COLO668 (cell line): ENCODE measurements at regions not wholly inside any gene's neighbourhood (a gene's known extent, or its start where the extent isn't known, plus 50 kb on each side); places are given as distances from the start of the nearest gene placed in this dataset.
"Not testable (repeated sequence)": the region's sequence is repeated elsewhere in the genome, so short reads cannot be mapped to it uniquely, and the experiment has no call there.

Source experiments
- DNase-seq: peaks from one replicate; lab custom pipeline; 2025; ENCODE audit not compliant: unreplicated experiment; lab: John Stamatoyannopoulos, UW

GRCh38 chr9:108056084-108056804 lies 566.7 kb upstream of the KLF4 start:
- no peak for DNase-seq

GRCh38 chr9:108054131-108054630 lies 564.6 kb upstream of the KLF4 start:
- DNase-seq = no peak

GRCh38 chr9:108053555-108054061 lies 564.0 kb upstream of the KLF4 start:
- DNase-seq = no peak

DNA sequence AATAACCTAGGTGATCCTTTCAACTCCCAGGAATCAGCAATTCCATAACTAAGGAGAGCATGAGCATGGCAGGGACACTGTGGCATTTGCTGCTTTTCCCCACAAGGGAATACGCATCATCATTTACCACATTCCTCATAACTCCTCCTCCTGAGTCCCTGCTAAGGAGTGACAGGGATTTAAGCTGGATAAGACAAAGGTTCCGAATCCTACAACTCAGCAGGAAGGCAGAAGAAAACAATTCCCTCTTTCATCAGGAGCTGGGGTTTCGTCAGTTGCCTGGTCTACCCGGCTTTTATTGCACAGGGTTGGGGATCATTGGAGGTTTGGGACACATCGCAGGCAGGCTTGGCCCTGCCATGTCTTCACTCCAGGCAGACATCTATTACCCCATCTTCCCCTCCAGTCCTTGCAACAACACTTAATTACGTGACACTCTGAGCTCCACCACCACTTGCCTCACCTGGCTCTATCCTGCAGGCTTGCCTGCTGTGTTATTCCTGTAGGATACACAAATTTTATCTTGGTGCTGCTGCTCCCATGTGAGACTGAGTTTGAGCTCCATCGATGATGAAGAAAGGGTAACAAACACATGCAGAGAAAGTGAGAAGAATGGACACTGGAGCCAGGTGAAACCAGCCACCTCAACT lies 563.0 kb upstream of the KLF4 start:
- no peak for DNase-seq

- no peak for DNase-seq
These were observed 561.3 kb upstream of the KLF4 start for GRCh38 chr9:108050894-108051293.

DNA sequence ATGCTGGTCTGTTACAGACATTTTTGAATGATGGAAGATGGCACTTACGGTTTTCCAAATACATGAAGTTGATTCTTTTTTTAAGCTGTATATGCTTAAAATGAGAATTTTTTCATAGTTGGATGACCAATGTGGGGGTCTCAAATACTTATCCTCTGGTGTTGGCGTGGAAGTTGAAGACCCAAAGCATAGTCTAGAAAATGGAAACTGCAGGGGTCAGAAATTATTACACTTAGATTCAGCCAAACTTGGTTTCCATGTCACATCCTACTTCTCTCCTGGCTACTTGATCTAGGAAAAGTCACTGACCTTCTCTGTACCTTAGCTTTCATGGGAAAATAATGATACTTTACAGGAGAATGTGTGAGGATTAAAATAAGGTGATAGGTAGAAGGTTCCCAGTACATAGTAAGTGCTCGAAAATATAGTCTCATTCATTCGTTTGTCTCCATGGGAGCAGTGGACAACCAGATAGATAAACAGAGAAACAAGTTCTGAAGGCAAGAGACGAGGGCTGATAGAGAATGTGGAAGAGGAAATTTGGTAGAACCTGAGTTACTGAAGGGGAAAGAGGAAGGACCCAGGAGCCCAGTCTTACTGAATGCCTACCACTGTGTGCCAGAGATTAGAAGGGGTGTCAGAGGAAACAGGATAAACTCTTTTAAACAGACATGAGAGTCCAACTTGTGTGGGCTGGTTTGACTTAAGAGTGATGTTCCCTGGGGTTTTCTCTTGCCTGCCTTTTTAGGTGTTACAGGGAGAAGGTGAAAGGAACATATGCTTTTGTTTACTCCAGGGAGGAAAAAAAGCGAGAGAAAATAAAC lies 560.3 kb upstream of the KLF4 start:
- no peak for DNase-seq

DNA sequence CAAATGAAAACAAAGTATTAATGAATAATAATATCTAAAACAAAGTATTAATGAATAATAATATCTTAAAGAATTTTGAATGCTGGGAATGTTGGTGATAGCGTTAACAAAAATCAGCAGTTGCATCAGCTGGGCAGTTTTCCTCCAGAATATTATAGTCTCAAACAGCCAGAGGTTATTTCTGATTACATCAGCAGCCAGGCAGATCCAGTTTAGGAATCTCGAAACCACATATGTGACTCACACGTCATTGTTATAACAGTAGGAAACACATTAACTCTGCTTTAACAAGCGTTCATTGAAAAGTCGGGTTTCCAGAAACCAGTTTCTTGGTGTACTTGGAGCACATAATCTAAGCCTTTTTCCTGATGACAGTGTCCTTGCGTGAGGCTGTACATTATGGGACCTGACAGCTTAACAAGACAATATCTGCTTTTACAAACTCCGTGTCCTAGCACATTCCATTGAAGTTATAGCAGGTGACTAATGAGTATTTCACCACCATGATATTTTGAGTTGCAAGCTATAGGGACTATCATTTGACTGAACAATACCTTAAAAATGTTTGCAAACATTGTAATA lies 559.5 kb upstream of the KLF4 start:
- DNase-seq = no peak

- DNase-seq = no peak
These were observed 558.9 kb upstream of the KLF4 start for GRCh38 chr9:108048406-108049025.

GRCh38 chr9:108047777-108048176 lies 558.2 kb upstream of the KLF4 start:
- DNase-seq = not testable (repeated sequence)

- no peak for DNase-seq
These were observed 557.7 kb upstream of the KLF4 start for GRCh38 chr9:108047264-108047663.

GRCh38 chr9:108045851-108046250 lies 556.3 kb upstream of the KLF4 start:
- DNase-seq = no peak

- no peak for DNase-seq
These were observed 554.0 kb upstream of the KLF4 start for GRCh38 chr9:108043585-108043984.

DNA sequence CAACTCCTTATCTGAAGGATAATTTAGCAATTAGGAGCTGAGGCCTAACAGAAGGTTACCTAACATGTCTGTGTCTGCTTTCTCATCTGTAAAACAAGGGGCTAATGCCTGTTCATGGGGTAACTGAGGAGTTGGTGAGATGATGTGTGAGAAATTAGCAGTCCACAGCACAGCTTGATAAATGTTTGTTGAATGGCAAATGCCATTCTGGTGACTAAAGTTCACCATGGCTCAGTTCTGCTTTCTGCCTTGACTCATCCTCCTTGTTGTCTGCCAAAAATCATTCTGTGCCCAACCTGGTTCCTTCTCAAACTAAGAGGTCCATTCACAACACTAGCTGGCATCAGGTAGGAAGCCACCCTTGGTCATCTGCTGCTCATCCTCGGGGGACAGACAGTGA lies 552.0 kb upstream of the KLF4 start:
- no peak for DNase-seq

DNA sequence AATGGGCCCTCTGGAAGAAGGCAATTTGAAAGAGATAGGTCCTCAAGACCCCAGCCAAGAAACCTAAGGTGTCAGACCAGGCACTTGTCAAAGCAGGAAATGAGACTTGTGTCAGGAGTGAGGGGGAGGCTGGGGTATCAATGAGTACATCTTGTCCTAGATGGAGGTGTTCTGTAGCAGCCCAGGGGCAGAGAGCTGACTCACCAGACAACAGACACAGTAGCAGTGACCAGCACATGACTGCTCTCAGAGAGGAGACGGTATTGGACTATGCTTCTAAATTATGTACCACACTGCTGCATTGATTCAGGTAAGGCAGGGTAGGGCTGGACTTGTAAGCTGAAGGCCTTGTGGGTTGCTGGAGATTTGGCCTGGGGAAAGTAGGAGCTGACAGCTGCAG lies 551.2 kb upstream of the KLF4 start:
- DNase-seq = no peak

DNA sequence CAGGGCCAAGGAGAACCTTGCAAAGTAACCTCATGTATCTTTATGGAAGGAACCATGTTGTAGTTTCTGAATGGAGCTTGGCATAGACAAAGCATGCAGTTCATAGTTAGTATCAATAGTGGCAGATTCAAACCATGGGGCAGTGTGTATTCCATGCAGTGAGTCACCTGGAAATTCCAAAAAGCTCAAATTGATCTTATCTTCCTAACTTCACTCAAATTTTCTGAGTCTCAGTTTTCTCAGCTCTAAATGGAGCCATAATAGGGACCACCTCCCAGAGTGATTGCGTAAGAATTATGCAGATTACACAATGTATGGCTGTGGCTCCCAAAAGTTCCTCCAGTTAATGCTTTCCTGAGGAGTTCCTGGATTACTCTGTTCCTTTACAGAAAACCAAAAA lies 549.9 kb upstream of the KLF4 start:
- DNase-seq = no peak

GRCh38 chr9:108039012-108039411 lies 549.4 kb upstream of the KLF4 start:
- DNase-seq = no peak

DNA sequence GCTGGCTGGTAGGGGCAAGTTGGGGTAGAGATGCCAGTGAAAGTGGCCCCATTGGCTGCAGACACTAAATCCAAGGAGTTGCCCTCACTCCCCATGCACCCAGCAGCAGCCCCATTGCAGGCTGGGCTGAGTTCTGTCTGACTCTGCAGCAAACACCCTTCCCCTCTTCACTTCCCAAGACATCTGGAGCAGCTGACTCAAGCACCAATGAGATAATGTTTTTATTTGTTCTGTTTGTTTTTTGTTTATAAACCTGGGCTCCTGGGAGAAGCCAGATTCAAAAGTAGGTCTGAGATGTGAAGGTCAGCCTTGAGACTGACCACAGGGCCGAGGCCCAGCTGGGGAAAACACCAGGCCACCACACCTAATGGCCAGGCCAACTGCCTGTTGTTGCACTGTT lies 545.9 kb upstream of the KLF4 start:
- no peak for DNase-seq

DNA sequence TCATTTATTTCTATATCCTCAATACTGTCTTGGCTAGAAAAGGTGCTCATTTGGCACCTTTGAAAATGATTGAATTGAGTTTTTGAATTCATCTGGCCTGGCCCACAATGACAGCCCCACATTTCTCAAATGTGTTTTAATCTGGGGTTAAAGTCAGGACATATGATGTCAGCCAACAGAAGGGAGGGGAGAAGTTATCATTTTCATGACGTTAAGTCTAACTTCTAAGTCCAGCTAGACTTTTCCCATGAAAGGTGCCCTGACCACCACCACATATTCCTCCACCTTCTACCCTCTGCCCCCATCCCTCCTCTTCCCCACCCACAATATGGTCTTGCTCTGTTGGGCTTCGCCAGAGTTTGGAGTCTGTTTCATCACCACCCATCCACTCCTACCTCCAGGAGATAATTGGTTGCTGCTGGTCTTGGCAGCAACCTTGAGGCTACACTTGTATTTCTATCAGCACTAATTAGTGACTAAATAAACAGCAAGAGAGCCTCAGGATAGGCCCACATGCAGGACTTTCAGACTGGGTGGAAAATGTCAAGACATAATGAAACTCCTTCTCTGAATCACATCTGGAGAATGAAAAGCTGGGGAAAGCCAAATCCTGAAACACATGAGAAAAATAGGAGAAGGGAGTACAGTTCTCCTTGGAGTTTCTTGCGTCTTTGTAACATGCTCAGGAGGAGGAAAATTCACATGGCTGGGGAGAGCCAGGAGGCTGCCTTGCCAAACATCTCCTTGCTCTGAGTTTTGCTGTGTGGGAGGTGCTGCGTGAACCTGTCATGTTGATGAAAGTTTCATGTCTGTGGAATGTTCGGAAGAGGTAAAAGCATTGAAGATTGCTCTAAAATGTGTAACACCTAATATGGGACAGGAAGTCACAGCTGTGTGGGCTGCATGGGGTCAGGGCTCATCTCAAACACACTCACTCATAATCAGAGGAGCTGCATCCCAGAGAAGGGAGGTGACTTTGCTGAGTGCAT lies 544.7 kb upstream of the KLF4 start:
- no peak for DNase-seq

GRCh38 chr9:108032079-108032478 lies 542.5 kb upstream of the KLF4 start:
- not testable (repeated sequence) for DNase-seq

GRCh38 chr9:108031221-108031620 lies 541.7 kb upstream of the KLF4 start:
- DNase-seq = not testable (repeated sequence)
